ENCODE measurements at regions not wholly inside any gene's neighbourhood (a gene's known extent, or its start where the extent isn't known, plus 50 kb on each side); places are given as distances from the start of the nearest gene placed in this dataset.

GRCh38 chr6:84500726-84501125 is 263.7 kb downstream of the TBX18 start:
- Histone ChIP-seq H3K4me3 (ENCODE audit: low read length) (no peak overlapping the region), H3K9me3 (ENCODE audit: control insufficient read depth, insufficient read depth, low read length) (no peaks in the 10 kb centered on the region), H3K36me3 (ENCODE audit: control insufficient read depth, low read length) (no peaks in the 10 kb centered on the region), H3K4me2 (ENCODE audit: low read length) (no peak overlapping the region), H3K79me2 (ENCODE audit: control insufficient read depth, low read length) (no peaks in the 10 kb centered on the region), H3K27me3 (ENCODE audit: control insufficient read depth, low read length) (no peaks in the 10 kb centered on the region), H3K27ac (ENCODE audit: low read depth, low read length) (no peak overlapping the region), H4K20me1 (ENCODE audit: control insufficient read depth, insufficient read depth, low read depth, low read length) (no peaks in the 10 kb centered on the region), H3K4me1 (ENCODE audit: control insufficient read depth, low read length) (no peaks in the 10 kb centered on the region), H3F3A (ENCODE audit: control insufficient read depth, insufficient read depth) (no peaks in the 10 kb centered on the region), H3K9me2 (replicated peaks; ENCODE audit: control insufficient read depth, low read length) (no peaks in the 10 kb centered on the region)
- no peak for TF ChIP-seq CTCF (IDR thresholded peaks at IDR 0.05; ENCODE audit: low read depth, low read length, poor library complexity, severe bottlenecking)
- TF ChIP-seq EZH2phosphoT487 (IDR thresholded peaks at IDR 0.05; ENCODE audit: borderline replicate concordance, low read length) = no peak

GRCh38 chr6:84498905-84499304 is 265.5 kb downstream of the TBX18 start:
- H3K4me1 ChIP-seq (ENCODE audit: control insufficient read depth, low read length) = no peaks in the 10 kb centered on the region
- H3K79me2 ChIP-seq (ENCODE audit: control insufficient read depth, low read length) = no peaks in the 10 kb centered on the region
- H3K9me2 ChIP-seq (replicated peaks; ENCODE audit: control insufficient read depth, low read length) = no peaks in the 10 kb centered on the region
- no peak overlapping the region for H3K4me3 ChIP-seq (ENCODE audit: low read length)
- H4K20me1 ChIP-seq (ENCODE audit: control insufficient read depth, insufficient read depth, low read depth, low read length) = no peaks in the 10 kb centered on the region
- no peaks in the 10 kb centered on the region for H3K9me3 ChIP-seq (ENCODE audit: control insufficient read depth, insufficient read depth, low read length)
- H3K36me3 ChIP-seq (ENCODE audit: control insufficient read depth, low read length) = no peaks in the 10 kb centered on the region
- no peaks in the 10 kb centered on the region for H3K27me3 ChIP-seq (ENCODE audit: control insufficient read depth, low read length)
- H3K4me2 ChIP-seq (ENCODE audit: low read length) = no peak overlapping the region
- TF ChIP-seq EZH2phosphoT487 (IDR thresholded peaks at IDR 0.05; ENCODE audit: borderline replicate concordance, low read length) (no peak), CTCF (IDR thresholded peaks at IDR 0.05; ENCODE audit: low read depth, low read length, poor library complexity, severe bottlenecking) (no peak)
- no peak overlapping the region for H3K27ac ChIP-seq (ENCODE audit: low read depth, low read length)
- no peaks in the 10 kb centered on the region for H3F3A ChIP-seq (ENCODE audit: control insufficient read depth, insufficient read depth)

GRCh38 chr6:84492241-84493165 is 265.1 kb upstream of the CEP162 start:
- no peaks in the 10 kb centered on the region for H3K9me2 ChIP-seq (replicated peaks; ENCODE audit: control insufficient read depth, low read length)
- H3K27me3 ChIP-seq (ENCODE audit: control insufficient read depth, low read length) = no peaks in the 10 kb centered on the region
- no peaks in the 10 kb centered on the region for H3K9me3 ChIP-seq (ENCODE audit: control insufficient read depth, insufficient read depth, low read length)
- no peak overlapping the region for H3K27ac ChIP-seq (ENCODE audit: low read depth, low read length)
- TF ChIP-seq EZH2phosphoT487 (IDR thresholded peaks at IDR 0.05; ENCODE audit: borderline replicate concordance, low read length) = no peak
- no peak for TF ChIP-seq CTCF (IDR thresholded peaks at IDR 0.05; ENCODE audit: low read depth, low read length, poor library complexity, severe bottlenecking)
- no peaks in the 10 kb centered on the region for H3K79me2 ChIP-seq (ENCODE audit: control insufficient read depth, low read length)
- H3F3A ChIP-seq (ENCODE audit: control insufficient read depth, insufficient read depth) = no peaks in the 10 kb centered on the region
- no peak overlapping the region for H3K4me3 ChIP-seq (ENCODE audit: low read length)
- H3K4me1 ChIP-seq (ENCODE audit: control insufficient read depth, low read length) = no peaks in the 10 kb centered on the region
- H4K20me1 ChIP-seq (ENCODE audit: control insufficient read depth, insufficient read depth, low read depth, low read length) = no peaks in the 10 kb centered on the region
- no peak overlapping the region for H3K4me2 ChIP-seq (ENCODE audit: low read length)
- no peaks in the 10 kb centered on the region for H3K36me3 ChIP-seq (ENCODE audit: control insufficient read depth, low read length)
